Right ventricle myocardium inferior (tissue), 1 donor: ENCODE measurements at regions not wholly inside any gene's neighbourhood (a gene's known extent, or its start where the extent isn't known, plus 50 kb on each side); places are given as distances from the start of the nearest gene placed in this dataset.
"Not testable (repeated sequence)": the region's sequence is repeated elsewhere in the genome, so short reads cannot be mapped to it uniquely, and the experiment has no call there.

Experiments
- ATAC-seq: fragments of 200-7000 bp; cut with Tn5 transposase; one replicate; pipeline ENCODE4 v1.9.1; 2020; ENCODE audit warnings: mild to moderate bottlenecking, moderate library complexity
- DNase-seq: peaks from one replicate; pipeline ENCODE4 v3.0.0; 2021; ENCODE audit errors: missing footprints
- intact Hi-C: fragments of 100-400 bp; cut with DNase I; formaldehyde crosslinking; loops from one replicate; pipeline ENCODE4 v1.11.0; 2022
- donor health status: DM: no; HTN: yes; CAD: no; lungs with severe emphysema.

DNA sequence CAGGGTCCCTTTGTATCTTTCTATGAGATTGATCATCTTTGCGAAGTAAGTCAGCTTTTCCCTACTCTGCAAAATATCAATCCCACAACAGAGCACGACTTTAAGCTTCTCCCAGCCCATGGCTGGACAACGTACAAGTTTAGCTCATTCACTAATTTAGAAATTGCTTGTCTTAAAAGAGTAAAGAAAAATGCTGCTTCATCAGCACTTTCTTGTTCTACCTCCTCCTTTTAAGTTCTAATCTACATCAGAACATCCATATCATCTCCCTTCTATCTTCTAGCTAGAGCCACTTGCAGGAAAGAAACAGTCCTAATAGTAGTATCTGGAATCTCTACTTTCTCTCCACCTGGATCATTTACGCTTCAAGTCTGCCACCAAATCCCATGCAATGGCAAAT, 441.2 kb upstream of the ESRRG start:
- no peak for DNase-seq
- intact Hi-C loops: no loop called here
- no peak for ATAC-seq

DNA sequence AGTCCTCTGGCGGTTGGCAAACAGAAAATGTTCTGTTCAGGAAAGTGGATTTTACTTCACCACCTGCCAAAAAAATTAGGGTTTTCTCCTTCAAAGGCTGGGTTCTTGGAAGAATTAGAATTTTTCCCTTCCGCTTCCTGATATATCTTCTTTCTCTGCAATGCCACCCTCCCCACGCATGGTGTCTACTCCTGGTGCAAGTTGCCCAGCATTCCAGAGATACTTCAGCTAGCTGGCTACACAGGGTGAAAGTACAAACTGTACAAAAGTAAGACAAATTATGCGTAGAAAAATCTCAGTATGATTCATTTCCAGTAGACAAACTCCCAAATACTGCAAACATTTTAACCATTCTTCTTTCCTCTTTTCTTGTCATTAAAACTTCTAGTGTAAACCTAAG, 430.1 kb upstream of the ESRRG start:
- intact Hi-C loops: no loop called here
- DNase-seq: no peak
- no peak for ATAC-seq

DNA sequence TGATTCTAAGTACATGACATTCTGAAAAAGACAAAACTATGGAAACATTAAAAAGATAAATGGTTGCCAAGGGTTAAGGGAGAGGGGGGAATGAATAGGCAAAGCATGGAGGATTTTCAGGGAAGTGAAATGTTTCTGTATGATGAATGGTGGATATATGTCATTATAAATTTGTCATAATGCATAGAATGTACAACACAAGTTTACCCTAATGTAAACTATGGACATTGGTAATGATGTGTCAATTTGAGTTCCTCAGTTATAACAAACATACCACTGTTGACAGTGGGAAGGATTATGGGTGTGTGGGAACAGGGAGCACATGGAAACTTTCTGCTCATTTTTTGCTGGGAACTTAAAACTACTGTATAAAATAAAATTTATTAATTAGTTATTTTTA, 427.1 kb upstream of the ESRRG start:
- no peak for ATAC-seq

DNA sequence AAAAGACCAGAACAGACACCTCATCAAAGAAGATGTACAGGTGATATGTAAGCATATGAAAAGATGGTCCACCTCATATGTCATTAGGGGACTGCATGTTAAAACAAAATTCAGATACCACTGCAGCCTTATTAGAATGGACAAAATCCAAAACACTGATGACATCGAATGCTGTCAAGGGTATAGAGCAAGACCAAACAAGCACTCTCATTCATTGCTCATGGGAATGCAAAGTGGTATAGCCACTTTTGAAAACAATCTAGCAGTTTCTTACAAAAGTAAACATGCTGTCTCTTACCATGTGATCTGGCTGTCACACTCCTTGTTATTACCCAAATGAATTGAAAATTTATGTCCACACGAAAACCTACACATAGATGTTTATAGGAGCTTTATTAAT, 426.6 kb upstream of the ESRRG start:
- DNase-seq: no peak
- intact Hi-C loops: no loop called here
- ATAC-seq: no peak

More for the DNA sequence above, 427.1 kb upstream of the ESRRG start:
- intact Hi-C loops: no loop called here
- DNase-seq: no peak

DNA sequence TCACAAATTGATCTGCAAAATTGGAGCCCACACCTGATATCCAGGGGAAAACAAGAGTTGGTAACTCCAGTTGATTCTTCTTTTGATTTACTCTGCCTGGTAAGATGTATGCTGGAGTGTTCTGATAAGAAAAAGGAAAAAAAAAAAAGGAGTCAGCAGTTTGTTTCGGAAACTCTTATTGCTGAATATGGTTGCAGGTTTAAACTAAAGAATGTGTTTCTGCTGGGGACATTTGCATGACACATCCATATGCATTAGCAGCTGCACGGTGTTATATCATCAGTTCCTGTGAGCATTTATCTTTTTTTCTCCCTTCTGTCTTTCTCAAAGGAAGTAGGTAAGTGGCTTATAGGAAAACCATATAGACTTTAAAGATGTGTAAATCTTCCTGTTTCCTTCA, 418.5 kb upstream of the ESRRG start:
- ATAC-seq (no peak), DNase-seq (no peak)
- intact Hi-C loops: no loop called here

DNA sequence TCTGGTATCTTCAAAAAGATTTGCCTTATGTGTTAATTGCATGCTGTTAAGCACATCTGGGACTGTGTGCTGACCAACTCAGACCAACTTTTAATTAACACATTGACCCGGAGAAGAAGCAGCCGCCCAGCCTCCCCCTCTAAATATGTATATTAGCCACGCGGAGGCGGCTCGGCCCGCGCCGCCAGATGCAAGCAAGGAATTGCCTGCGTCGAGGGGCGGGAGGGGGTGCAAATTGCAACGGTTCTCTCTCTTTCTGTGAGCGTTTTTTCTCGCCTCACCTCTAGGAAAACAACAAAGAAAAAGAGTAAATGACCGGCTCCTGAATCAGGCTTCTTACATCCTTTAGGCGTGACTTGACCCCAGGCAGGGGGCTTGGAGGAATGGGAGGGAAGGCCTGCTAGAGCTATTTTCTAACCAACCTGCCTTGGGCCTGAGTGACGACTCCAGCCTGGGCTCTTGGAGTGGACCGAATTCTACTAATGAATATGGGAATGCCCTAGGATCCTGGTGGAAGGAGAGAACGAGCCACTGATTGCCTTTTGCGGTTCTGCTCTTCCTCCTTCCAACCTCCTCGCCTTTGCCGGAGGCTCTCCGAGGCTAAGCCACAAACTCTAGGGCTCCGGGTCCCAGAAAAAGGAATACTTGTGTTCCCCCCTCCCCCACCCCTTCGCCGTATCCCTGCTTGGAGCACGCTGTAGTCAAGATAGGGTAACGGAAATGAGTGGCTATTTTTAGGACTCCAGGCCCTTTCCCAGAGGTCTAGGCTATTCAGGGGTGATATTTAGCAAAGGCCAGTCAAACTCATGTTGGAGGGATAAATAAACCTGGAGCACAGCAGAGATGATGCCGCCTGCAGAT, 417.0 kb upstream of the ESRRG start:
- peak; percentile 45 for DNase-seq
- peak; percentile 49 for ATAC-seq
- intact Hi-C loops: no loop called here

DNA sequence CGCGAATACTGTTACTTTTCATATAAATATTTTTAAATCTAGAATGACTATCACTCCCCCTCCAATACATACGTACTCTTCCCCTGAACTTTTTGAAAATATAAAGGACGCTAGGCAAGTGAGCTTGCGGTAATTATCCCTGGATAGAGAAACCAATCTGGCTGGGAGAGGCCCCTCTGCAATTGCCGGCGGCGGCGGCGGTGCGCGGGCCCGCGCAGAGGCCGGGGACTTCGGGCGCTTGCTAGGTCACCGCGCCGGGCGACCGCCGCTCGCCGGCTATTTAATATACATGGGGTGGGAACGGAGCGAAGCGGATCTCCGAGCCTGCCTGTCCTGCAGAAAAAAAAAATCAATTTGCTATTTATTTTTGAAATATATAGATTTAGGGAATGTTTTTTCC, 416.3 kb upstream of the ESRRG start:
- intact Hi-C loops: loop anchor here (5.0 kb wide), 1 partner anchor 48 kb away; no protein-coding TSS in a partner anchor
- DNase-seq (peak; percentile 58), ATAC-seq (peak; percentile 46)

DNA sequence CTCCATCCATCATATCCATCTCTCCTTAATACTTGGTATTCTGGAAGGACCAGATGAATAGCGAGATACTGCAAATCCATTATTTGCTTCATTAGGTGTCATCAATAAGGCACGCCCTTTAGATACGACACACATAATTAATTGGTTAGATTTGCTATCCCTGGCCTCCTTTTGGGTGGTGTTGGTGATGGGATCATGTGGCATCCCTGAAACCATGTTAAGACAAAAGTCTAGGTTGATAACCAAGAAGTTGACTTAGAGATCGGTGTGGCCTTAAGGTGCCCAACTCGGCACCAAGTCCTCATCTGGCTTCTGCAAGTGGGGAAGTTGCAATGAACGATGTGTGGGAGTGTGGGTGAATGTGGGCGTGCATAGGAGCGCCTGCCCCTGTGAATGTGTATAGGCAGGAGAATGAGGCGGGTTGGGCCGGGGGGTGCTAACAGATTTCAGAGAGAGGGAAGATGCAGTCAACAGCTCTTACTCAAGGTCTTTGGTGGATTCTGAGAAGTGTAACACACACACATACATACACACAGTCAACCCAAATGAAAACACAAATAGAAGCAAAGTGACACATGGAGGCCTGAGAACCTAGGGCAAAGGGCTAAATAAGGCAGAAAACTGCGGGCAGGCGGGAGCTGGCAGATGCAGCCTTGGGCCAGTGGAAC, 415.7 kb upstream of the ESRRG start:
- DNase-seq (peak; percentile 37), ATAC-seq (no peak)
- intact Hi-C loops: loop anchor here (5.0 kb wide), 1 partner anchor 48 kb away; no protein-coding TSS in a partner anchor

DNA sequence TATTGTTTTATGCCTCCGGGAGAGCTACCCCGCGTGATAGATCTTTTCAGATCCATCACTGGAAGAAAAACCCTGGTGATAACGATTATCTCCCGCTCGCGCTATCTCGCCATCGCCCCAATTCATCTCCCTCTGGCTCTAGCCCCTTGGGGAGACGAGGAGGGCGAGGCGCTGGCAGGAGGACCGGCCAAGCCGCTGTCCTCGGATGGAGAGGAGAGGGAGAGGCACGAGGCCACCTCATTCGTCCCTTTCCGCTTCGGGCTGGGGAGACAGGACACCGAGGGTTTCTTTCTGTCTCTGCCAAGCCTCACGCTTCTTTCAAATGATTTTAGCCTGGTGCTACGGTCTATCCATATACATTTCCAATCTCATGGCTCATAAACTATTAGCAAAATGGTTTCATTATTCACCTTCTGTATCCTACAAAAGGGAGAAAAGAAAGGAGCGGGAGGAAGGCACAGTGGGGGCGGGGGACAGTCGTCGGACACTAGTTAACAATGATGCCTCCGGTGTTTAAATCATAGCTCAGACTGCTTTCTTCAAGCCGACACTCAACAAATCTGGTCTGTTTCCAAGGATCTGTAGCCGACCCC, 415.0 kb upstream of the ESRRG start:
- intact Hi-C loops: loop anchor here (5.0 kb wide), 1 partner anchor 49 kb away; no protein-coding TSS in a partner anchor
- DNase-seq (no peak), ATAC-seq (no peak)

DNA sequence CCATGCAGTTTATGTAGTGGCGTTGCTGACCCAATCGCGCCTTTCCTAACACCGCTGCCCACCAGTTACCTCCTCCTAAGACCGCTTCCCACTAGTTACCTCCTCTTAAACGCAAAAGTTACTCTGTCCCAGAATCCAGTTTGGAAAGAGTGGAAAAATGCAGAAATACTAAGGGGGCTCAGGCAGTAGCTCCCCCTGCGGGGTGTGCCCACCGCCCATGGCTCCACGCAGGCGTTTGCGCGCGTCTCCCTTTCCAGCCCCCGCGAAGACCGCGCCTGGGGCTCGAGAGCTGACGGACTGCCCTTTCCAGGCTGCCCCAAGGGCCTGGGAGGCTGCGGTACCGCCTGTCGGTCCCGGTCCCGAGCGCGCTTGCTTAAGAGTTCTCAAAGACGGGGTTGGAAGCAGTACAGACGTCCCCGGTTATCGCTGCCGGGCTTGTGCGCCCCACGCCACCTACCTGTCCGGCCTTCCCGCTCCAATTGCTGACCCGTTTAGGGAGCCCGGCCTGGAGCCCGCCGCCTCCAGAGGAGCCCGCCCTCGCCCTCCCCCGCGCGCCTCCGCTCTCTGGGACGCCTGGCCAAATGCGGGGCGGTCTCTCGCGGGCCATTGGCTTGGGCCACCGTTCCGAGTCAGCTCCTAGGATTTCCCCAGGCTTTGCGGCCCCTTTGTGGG, 414.1 kb upstream of the ESRRG start:
- ATAC-seq (no peak), DNase-seq (peak; percentile 59)
- intact Hi-C loops: loop anchor here (5.0 kb wide), 1 partner anchor 50 kb away; no protein-coding TSS in a partner anchor

DNA sequence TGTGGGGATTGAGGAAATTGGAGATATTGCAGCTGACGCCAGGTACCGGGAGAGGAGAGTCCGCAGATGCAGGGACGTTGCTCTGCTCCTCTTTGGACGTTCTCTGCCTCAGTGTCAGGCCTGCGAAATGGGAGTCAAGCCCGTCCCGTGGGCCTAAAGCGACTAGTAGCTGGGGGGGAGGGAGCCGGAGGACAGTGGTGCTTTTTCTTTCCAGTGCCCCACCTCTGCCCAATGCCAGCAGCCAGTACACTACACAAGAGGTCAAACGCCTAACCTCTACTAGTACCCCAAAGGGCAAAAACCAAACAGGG, 413.6 kb upstream of the ESRRG start:
- DNase-seq (peak; percentile 27), ATAC-seq (no peak)
- intact Hi-C loops: loop anchor here (5.0 kb wide), 1 partner anchor 50 kb away; no protein-coding TSS in a partner anchor

DNA sequence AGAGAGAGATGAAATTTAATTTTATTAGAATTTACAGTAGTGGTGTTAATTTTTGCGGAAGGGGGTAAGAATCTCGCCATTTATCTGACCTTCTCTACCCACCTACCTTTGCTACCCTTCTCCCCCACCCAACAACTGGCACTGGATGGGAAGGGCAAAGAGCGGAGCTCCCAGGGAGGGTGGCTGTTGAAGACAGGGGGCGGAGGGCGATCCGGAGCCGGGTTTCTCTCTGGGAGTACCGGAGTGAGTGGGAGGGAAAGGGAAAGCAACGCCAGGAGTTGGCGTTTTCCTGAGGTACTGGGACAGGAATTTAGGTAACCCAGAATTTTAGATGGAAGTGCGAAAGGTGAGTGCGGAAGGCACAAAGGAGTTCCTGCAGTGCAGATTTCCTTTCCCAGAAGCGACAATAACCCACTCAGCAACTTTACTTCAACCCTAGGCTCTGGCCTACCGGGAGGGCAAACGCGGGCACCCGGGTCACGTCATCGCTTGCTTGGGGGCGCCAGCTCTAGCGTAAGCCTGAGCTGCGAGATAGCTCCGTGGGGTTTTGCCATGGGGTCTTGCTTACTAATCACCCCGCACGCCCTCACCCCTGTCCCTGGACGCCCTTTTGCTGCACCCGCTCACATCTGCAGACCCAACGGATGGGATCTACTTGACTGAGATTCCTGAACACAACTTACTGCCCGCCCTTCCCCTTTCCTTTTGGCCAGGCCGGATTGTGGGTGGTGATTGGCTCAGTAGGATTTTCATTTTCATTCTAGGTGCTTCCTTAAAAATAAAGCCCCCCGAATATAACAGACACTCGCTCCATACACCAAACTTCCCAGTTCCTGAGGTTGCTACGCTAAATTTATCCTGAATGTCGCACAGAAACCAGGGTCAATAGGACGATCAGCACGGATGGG, 413.0 kb upstream of the ESRRG start:
- DNase-seq (no peak), ATAC-seq (no peak)
- intact Hi-C loops: loop anchor here (2.0 to 5.0 kb wide), 2 partner anchors 47 to 51 kb away; no protein-coding TSS in a partner anchor

DNA sequence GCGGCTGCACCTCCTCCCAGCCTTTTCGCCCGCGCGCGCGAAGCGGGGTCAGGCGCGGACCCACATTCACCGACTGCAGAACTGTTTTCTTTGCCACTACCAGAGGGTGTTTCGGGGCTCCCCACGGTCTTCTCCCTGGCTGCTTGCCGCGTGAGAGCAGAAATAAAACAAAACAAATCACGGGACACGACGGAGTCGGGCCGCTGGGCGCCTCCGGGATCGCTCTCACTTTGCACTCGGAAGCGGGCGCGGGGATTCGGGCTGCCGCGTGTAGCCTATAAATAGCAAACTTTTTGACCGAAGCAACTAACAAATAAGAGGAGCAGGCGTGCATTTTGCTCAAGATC, 412.3 kb upstream of the ESRRG start:
- intact Hi-C loops: loop anchor here (2.0 to 5.0 kb wide), 2 partner anchors 47 to 52 kb away; no protein-coding TSS in a partner anchor
- DNase-seq: no peak
- ATAC-seq: no peak

DNA sequence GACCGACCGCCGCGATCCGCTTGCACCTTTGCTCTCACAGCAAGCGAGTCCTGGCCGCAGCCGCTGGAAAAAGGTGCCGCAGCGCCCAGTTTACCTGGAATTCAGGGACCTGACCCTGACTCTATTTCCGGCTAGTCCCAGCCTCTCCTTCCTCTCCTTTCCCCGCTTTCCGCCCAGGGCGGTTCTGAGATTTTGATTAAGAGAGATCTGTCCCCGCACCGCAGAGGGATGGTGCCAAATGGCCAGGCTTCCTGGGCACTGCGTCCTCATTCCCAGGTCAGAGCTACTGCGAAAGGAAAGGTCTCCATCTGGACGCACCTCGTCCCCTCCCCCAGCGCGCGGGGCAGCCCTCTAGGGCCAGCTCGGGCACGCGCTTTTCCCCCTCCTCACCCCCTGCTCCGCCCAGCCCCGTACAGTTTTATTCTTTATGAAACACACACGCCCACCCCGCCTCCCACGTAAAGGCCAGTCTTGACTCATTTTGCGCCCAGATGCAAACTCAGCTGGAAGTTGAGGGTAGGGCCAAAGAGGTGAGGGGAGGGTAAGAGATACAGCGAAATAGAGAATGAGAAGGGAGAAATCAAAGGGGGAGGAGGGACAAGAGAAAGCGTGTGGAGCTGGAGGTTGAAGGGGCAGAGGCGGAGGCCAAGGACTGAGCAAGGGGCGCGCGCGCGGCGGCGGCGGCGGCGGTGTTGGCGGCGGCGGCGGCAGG, 411.8 kb upstream of the ESRRG start:
- no peak for ATAC-seq
- intact Hi-C loops: loop anchor here (2.0 to 5.0 kb wide), 2 partner anchors 46 to 52 kb away; no protein-coding TSS in a partner anchor
- DNase-seq: no peak

DNA sequence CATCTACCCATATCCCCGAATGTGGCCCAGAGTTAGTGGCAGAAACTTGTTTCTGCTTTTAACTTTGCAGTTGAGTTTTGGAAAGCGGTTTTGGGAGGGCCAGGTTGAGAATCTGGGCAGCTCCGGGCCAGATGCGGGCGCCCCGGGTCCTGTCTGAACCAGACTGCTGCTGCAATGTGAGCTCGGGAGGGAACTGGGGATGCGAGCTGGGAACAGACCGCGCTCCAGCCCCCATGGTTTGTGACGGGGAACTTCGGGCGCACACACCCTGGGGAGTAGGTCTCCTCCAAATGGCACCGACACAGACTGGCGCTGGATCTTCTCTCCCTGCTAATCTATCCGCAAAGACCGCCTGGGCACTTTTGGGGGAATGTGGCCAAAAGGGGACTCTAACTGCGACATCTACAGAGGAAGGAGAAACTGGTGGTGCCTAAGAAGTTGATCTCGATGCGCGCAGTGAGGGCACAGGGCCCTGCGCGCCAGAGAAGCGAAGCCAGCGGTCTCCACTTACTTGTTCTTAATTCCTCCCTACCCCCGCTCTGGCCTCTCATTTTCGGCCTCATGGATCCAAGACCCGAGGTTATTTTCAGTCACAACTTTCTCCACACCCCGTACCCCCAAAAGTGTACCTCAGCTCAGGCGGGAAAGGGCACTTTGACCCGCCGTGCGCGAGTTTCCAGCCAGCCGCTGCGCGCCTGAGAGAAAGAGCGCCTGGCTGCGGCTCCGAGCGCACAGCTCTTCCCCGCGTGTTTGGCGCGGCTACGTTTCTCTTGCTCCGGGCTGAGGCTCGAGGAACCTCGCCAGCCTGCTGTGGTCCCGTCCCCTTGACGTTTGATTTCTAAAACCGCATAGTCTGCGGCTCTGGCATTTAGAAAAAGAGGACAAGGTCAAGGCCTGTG, 411.0 kb upstream of the ESRRG start:
- DNase-seq (no peak), ATAC-seq (no peak)
- intact Hi-C loops: loop anchor here (2.0 kb wide), 1 partner anchor 45 kb away; no protein-coding TSS in a partner anchor

DNA sequence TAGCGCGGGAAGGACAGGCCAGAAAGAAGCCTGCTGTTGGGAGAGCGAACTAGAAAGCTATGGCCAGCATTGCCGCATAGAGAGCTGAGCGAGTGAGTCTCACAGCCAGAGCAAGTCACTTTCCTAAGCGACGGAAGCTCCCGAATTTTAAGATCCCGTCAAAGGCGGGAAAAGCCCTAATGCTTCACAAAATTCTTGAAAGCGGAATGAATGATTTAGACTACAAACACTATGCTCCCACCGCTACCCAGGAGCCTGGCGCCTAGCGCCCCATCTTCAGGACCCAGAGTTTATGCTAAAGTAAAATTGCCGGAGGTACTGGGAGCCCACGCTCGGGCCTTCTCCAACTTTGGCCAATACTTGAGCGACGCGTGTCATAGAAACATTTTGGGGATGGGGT, 409.9 kb upstream of the ESRRG start:
- intact Hi-C loops: no loop called here
- no peak for DNase-seq
- ATAC-seq: no peak

DNA sequence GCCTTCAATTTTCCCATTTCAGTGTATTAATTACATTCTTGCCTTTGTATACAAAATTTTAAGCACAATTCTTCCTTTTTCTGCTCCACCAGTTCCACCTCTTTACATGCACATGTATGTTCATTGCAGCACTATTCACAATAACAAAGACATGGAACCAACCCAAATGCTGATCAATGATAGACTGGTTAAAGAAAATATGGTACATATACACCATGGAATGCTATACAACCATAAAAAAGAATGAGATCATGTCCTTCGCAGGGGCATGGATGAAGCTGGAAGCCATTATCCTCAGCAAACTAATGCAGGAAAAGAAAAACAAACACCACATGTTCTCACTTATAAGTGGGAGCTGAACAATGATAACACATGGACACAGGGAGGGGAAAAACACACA, 400.1 kb upstream of the ESRRG start:
- DNase-seq, intact Hi-C loops, ATAC-seq: not testable (repeated sequence)
